H9 (cell line): ENCODE measurements at regions not wholly inside any gene's neighbourhood (a gene's known extent, or its start where the extent isn't known, plus 50 kb on each side); places are given as distances from the start of the nearest gene placed in this dataset.

ENCODE experiments used
- DNase-seq: peaks from one replicate; pipeline ENCODE4 v3.0.0-alpha.2; 2017
- H2AFZ ChIP-seq: one replicate; pipeline ENCODE4 v1.6.1; 2013; ENCODE audit warnings: mild to moderate bottlenecking, low read length, control low read depth, moderate library complexity
- H2AK5ac ChIP-seq: 2 replicates; pipeline ENCODE4 v1.6.1; 2013; ENCODE audit warnings: low read length, control low read depth, mixed read lengths; ENCODE audit not compliant: insufficient read length
- H2BK120ac ChIP-seq: one replicate; pipeline ENCODE4 v1.6.1; 2013; ENCODE audit warnings: low read depth, mild to moderate bottlenecking, low read length, control low read depth, inconsistent platforms; ENCODE audit not compliant: poor library complexity, severe bottlenecking
- H2BK12ac ChIP-seq: 2 replicates; pipeline ENCODE4 v1.6.1; 2013; ENCODE audit warnings: low read length, control low read depth, mixed read lengths, low read depth; ENCODE audit not compliant: insufficient read length
- H2BK15ac ChIP-seq: 2 replicates; pipeline ENCODE4 v1.6.1; 2013; ENCODE audit warnings: low read depth, low read length, control low read depth
- H2BK20ac ChIP-seq: one replicate; pipeline ENCODE4 v1.6.1; 2013; ENCODE audit warnings: low read depth, mild to moderate bottlenecking, low read length, control low read depth, inconsistent platforms; ENCODE audit not compliant: poor library complexity, severe bottlenecking
- H2BK5ac ChIP-seq: 2 replicates; pipeline ENCODE4 v1.6.1; 2013; ENCODE audit warnings: low read length, control low read depth, mixed read lengths; ENCODE audit not compliant: insufficient read length
- H3K14ac ChIP-seq: 2 replicates; pipeline ENCODE4 v1.6.1; 2013; ENCODE audit warnings: low read length, control low read depth; ENCODE audit not compliant: insufficient read depth
- H3K18ac ChIP-seq: 2 replicates; pipeline ENCODE4 v1.6.1; 2013; ENCODE audit warnings: low read depth, mild to moderate bottlenecking, mixed read lengths, low read length, control low read depth; ENCODE audit not compliant: insufficient read length
- H3K23ac ChIP-seq: 2 replicates; pipeline ENCODE4 v1.6.1; 2013; ENCODE audit warnings: low read length, control low read depth, mixed read lengths, low read depth; ENCODE audit not compliant: insufficient read length
- H3K23me2 ChIP-seq: 2 replicates; pipeline ENCODE4 v1.6.1; 2013; ENCODE audit warnings: low read depth, mild to moderate bottlenecking, mixed read lengths, low read length, control low read depth; ENCODE audit not compliant: insufficient read length, poor library complexity, severe bottlenecking
- H3K27ac ChIP-seq: 2 replicates; pipeline ENCODE4 v1.5.1; 2013; ENCODE audit warnings: low read length, control low read depth, mixed read lengths, low read depth; ENCODE audit not compliant: insufficient read length
- H3K27me3 ChIP-seq: 2 replicates; pipeline ENCODE4 v1.6.1; 2013; ENCODE audit warnings: low read length, control low read depth, inconsistent platforms; ENCODE audit not compliant: insufficient read depth
- H3K4ac ChIP-seq: 2 replicates; pipeline ENCODE4 v1.6.1; 2013; ENCODE audit warnings: low read depth, mild to moderate bottlenecking, control low read depth, inconsistent platforms, low read length, moderate library complexity
- H3K4me1 ChIP-seq: 2 replicates; pipeline ENCODE4 v1.6.1; 2013; ENCODE audit warnings: low read length, control low read depth, inconsistent platforms; ENCODE audit not compliant: insufficient read depth
- H3K4me2 ChIP-seq: 2 replicates; pipeline ENCODE4 v1.6.1; 2013; ENCODE audit warnings: low read length, control low read depth, mixed read lengths; ENCODE audit not compliant: insufficient read length, insufficient read depth
- H3K56ac ChIP-seq: 2 replicates; pipeline ENCODE4 v1.6.1; 2013; ENCODE audit warnings: low read depth, mild to moderate bottlenecking, mixed read lengths, low read length, control low read depth; ENCODE audit not compliant: insufficient read length
- H3K79me1 ChIP-seq: 2 replicates; pipeline ENCODE4 v1.6.1; 2013; ENCODE audit warnings: low read depth, mild to moderate bottlenecking, moderate library complexity, low read length, control low read depth, inconsistent platforms; ENCODE audit not compliant: insufficient read depth, poor library complexity, severe bottlenecking
- H3K79me2 ChIP-seq: 2 replicates; pipeline ENCODE4 v1.6.1; 2013; ENCODE audit warnings: low read length, control low read depth, inconsistent platforms; ENCODE audit not compliant: insufficient read depth
- H3K9ac ChIP-seq: 2 replicates; pipeline ENCODE4 v1.6.1; 2013; ENCODE audit warnings: low read length, control low read depth, mixed read lengths; ENCODE audit not compliant: insufficient read length; ENCODE audit errors: extremely low read depth
- H3K9me3 ChIP-seq: one replicate; pipeline ENCODE4 v1.6.1; 2013; ENCODE audit warnings: low read depth, low read length, inconsistent platforms; ENCODE audit not compliant: control insufficient read depth
- H3T11ph ChIP-seq: one replicate; pipeline ENCODE4 v1.6.1; 2013; ENCODE audit warnings: mild to moderate bottlenecking, low read length, control low read depth, inconsistent platforms
- H4K20me1 ChIP-seq: one replicate; pipeline ENCODE4 v1.6.1; 2013; ENCODE audit not compliant: control insufficient read depth, insufficient read length, insufficient read depth
- H4K5ac ChIP-seq: 2 replicates; pipeline ENCODE4 v1.6.1; 2013; ENCODE audit warnings: low read depth, mild to moderate bottlenecking, mixed read lengths, low read length, control low read depth; ENCODE audit not compliant: insufficient read length
- H4K8ac ChIP-seq: replicated peaks from 2 replicates; pipeline ENCODE4 v1.6.1; 2013; ENCODE audit warnings: low read length, control low read depth, mixed read lengths, low read depth; ENCODE audit not compliant: insufficient read length
- H4K91ac ChIP-seq: 2 replicates; pipeline ENCODE4 v1.6.1; 2013; ENCODE audit warnings: low read depth, mild to moderate bottlenecking, moderate library complexity, mixed read lengths, low read length, control low read depth; ENCODE audit not compliant: insufficient read length
- H3K27ac Mint-ChIP-seq, 3 experiments: 2 replicates in 2 of 3; 3 replicates in 1 of 3; pipeline ENCODE4 v1.8.0; 2020 to 2021; ENCODE audit warnings: mixed read lengths in 3 of 3, mild to moderate bottlenecking in 1 of 3, moderate library complexity in 1 of 3
- H3K27me3 Mint-ChIP-seq: 2 replicates; pipeline ENCODE4 v1.8.0; 2021; ENCODE audit warnings: low read depth, mild to moderate bottlenecking, moderate library complexity, mixed read lengths
- H3K36me3 Mint-ChIP-seq, 3 experiments: 2 replicates in 2 of 3; 3 replicates in 1 of 3; pipeline ENCODE4 v1.8.0; 2020 to 2021; ENCODE audit warnings: low read depth in 3 of 3, mixed read lengths in 3 of 3; ENCODE audit not compliant: insufficient read depth in 1 of 3
- H3K4me1 Mint-ChIP-seq, 2 experiments: 2 replicates each; pipeline ENCODE4 v1.8.0; 2020; ENCODE audit warnings: mixed read lengths in 2 of 2
- H3K4me3 Mint-ChIP-seq, 2 experiments: 2 replicates in 1 of 2; 3 replicates in 1 of 2; pipeline ENCODE4 v1.8.0; 2020 to 2021; ENCODE audit warnings: mild to moderate bottlenecking in 2 of 2, mixed read lengths in 2 of 2, moderate library complexity in 1 of 2
- H3K9me3 Mint-ChIP-seq, 2 experiments: 2 replicates in 1 of 2; 3 replicates in 1 of 2; pipeline ENCODE4 v1.8.0; 2020; ENCODE audit warnings: mild to moderate bottlenecking in 2 of 2, mixed read lengths in 2 of 2, moderate library complexity in 1 of 2
- WGBS: extraction: QIAGEN DNeasy Blood & Tissue Kit; methylation state at CpG from one replicate; pipeline ENCODE4 v1.1.7; 2013; ENCODE audit warnings: missing lambda C conversion rate, low lambda C conversion rate, mixed read lengths; ENCODE audit not compliant: insufficient read length; ENCODE audit errors: extremely low coverage; 5-methylcytosine and 5-hydroxymethylcytosine counted together
- TF ChIP-seq, protein P1 (sequence below): fragments of 200-600 bp; sonication (generic); conservative IDR thresholded peaks from 3 replicates; pipeline ENCODE4 v1.8.0; 2021; ENCODE audit warnings: antibody characterized with exemption, mild to moderate bottlenecking

DNA sequence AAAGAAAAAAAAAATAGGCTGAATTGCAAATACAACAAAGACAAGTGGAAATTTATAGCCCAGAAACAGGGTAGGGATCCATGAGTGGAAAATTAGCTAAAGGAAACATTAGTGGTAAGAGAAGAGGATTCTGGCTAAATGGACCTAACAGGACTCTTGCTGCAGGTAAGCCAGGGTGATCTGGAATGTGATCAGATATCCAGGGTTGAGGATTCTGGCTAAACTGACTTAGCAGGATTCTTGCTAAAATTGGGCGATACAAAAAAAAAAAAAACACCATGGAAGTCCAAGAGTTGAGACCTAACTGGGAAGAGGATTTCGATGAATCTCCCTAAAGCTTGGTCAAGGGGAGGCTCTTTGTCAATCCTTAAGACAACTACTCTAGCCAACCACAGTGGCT, 61.7 kb upstream of the ATF7IP2 start:
- no peak overlapping the region for H3K14ac ChIP-seq
- TF ChIP-seq, protein P1, sequence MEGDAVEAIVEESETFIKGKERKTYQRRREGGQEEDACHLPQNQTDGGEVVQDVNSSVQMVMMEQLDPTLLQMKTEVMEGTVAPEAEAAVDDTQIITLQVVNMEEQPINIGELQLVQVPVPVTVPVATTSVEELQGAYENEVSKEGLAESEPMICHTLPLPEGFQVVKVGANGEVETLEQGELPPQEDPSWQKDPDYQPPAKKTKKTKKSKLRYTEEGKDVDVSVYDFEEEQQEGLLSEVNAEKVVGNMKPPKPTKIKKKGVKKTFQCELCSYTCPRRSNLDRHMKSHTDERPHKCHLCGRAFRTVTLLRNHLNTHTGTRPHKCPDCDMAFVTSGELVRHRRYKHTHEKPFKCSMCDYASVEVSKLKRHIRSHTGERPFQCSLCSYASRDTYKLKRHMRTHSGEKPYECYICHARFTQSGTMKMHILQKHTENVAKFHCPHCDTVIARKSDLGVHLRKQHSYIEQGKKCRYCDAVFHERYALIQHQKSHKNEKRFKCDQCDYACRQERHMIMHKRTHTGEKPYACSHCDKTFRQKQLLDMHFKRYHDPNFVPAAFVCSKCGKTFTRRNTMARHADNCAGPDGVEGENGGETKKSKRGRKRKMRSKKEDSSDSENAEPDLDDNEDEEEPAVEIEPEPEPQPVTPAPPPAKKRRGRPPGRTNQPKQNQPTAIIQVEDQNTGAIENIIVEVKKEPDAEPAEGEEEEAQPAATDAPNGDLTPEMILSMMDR = no peak
- no peak overlapping the region for H2BK15ac ChIP-seq
- no peaks in the 10 kb centered on the region for H3K23me2 ChIP-seq
- H3K18ac ChIP-seq = no peak overlapping the region
- H3K27me3 ChIP-seq = no peaks in the 10 kb centered on the region
- no peak overlapping the region for H3K4me2 ChIP-seq
- no peak overlapping the region for H3K9ac ChIP-seq
- H2BK20ac ChIP-seq = no peak overlapping the region
- H3K79me1 ChIP-seq = no peaks in the 10 kb centered on the region
- H2BK120ac ChIP-seq = no peak overlapping the region
- no peak overlapping the region for H4K8ac ChIP-seq
- H4K91ac ChIP-seq = no peak overlapping the region
- H3K23ac ChIP-seq = no peak overlapping the region
- H3K27ac ChIP-seq = no peak overlapping the region
- no peaks in the 10 kb centered on the region for H3K27me3 Mint-ChIP-seq
- H3K9me3 ChIP-seq = no peaks in the 10 kb centered on the region
- H2BK5ac ChIP-seq = no peak overlapping the region
- H3K4ac ChIP-seq = no peak overlapping the region
- H3K4me3 Mint-ChIP-seq = no peak overlapping the region
- WGBS = no CpG with 5 or more reads among the region's 2 CpGs
- no peak overlapping the region for H2AFZ ChIP-seq
- H3K4me1 ChIP-seq = no peaks in the 10 kb centered on the region
- H3T11ph ChIP-seq = no peak overlapping the region
- no peak overlapping the region for H3K27ac Mint-ChIP-seq
- no peak for DNase-seq
- no peak overlapping the region for H2BK12ac ChIP-seq
- H2AK5ac ChIP-seq = no peak overlapping the region
- no peaks in the 10 kb centered on the region for H3K36me3 Mint-ChIP-seq
- H4K5ac ChIP-seq = no peak overlapping the region
- H3K56ac ChIP-seq = no peak overlapping the region
- H3K9me3 Mint-ChIP-seq = no peaks in the 10 kb centered on the region; a peak in 1 of 5 replicates
- H4K20me1 ChIP-seq = no peaks in the 10 kb centered on the region
- no peaks in the 10 kb centered on the region for H3K79me2 ChIP-seq
- H3K4me1 Mint-ChIP-seq = no peaks in the 10 kb centered on the region
